Astrocyte of the cerebellum (primary cell): ENCODE measurements at regions not wholly inside any gene's neighbourhood (a gene's known extent, or its start where the extent isn't known, plus 50 kb on each side); places are given as distances from the start of the nearest gene placed in this dataset.

Experiments used
- DNase-seq: peaks from one replicate; pipeline ENCODE4 v3.0.0-alpha.2; 2011; ENCODE audit warnings: low read depth
- H3K4me3 ChIP-seq: 2 replicates; pipeline ENCODE4 v1.5.1; 2011; ENCODE audit warnings: mild to moderate bottlenecking, low read depth, low read length, moderate library complexity
- in situ Hi-C: cut with HindIII; loops from 2 replicates; pipeline ENCODE4 v1.10.0; 2017; ENCODE audit warnings: low sequenced_read_pairs
- TF ChIP-seq, protein P1 (sequence below): IDR thresholded peaks from 2 replicates; pipeline ENCODE4 v1.5.1; 2012; ENCODE audit warnings: low read length, low read depth, moderate library complexity, mild to moderate bottlenecking; ENCODE audit errors: missing control alignments

DNA sequence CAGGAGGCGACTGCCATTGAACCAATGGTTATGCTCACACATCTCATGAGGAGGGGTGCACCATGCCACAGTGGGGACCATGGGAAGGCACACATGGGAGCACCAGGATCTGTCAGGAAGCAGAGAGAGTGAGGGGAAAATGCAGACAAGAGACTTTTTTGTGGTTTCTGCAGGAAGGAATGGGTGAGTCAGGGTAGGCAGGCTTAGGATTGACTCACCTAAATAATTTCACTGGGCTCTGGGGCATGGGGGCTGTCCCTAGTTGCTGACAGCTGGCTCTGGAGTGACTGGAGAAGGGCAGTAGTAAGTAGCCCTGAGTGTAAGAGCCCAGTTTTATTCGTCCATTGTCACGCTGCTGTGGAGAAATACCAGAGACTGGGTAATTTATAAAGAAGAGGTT, 202.4 kb downstream of the AXIN2 start:
- peak; percentile 61 for DNase-seq
- in situ Hi-C loops = no loop called here
- TF ChIP-seq, protein P1, sequence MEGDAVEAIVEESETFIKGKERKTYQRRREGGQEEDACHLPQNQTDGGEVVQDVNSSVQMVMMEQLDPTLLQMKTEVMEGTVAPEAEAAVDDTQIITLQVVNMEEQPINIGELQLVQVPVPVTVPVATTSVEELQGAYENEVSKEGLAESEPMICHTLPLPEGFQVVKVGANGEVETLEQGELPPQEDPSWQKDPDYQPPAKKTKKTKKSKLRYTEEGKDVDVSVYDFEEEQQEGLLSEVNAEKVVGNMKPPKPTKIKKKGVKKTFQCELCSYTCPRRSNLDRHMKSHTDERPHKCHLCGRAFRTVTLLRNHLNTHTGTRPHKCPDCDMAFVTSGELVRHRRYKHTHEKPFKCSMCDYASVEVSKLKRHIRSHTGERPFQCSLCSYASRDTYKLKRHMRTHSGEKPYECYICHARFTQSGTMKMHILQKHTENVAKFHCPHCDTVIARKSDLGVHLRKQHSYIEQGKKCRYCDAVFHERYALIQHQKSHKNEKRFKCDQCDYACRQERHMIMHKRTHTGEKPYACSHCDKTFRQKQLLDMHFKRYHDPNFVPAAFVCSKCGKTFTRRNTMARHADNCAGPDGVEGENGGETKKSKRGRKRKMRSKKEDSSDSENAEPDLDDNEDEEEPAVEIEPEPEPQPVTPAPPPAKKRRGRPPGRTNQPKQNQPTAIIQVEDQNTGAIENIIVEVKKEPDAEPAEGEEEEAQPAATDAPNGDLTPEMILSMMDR = no peak
- H3K4me3 ChIP-seq = no peak overlapping the region

DNA sequence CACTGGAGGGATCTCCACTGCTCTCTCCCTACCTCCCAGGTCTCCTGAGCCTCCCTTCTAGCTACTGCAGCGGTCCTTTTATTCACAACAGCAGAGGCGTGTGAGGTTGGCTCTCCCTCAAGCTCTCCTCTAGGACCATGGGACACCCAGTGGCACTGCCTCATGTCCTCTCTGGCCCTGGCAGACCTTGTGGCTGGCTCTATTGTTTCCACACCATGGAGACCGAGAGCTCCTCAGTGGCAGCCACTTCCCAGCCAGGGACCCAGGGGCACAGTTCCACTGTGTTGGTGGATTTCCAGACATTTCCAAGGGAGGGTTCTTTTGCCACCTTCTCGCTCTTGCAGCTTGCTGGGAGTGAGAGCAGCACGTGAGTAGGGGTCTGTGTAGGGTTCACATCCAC, 204.9 kb downstream of the AXIN2 start:
- no peak overlapping the region for H3K4me3 ChIP-seq
- no peak for DNase-seq
- in situ Hi-C loops = no loop called here
- TF ChIP-seq, protein P1 = no peak

- DNase-seq = no peak
- in situ Hi-C loops = no loop called here
- H3K4me3 ChIP-seq = no peak overlapping the region
- TF ChIP-seq, protein P1 = no peak
These were observed 206.2 kb downstream of the AXIN2 start for GRCh38 chr17:65355246-65355645.

GRCh38 chr17:65349916-65350315, 211.5 kb downstream of the AXIN2 start:
- no peak overlapping the region for H3K4me3 ChIP-seq
- in situ Hi-C loops = no loop called here
- DNase-seq = no peak
- TF ChIP-seq, protein P1 = no peak

DNA sequence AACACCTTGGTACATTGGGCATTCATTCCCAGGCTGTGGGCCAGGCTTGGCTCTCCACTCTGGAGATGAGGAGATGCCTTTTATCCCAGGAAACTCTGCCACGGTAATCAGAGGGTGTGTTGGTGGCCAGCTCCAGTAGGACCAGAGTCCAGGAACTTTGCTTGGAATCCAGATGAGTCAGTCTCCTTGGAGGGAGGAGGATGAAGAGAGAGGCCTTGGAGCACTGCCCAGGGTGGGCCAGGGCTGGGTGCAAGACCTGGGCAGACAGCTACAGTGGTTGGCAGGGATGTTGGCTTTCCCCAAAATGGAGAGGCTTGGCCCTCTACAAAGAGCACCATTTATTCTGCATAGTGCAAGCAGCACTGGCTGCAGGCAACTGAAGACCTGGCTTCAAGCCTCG, 209.0 kb downstream of the RGS9 start:
- H3K4me3 ChIP-seq = no peak overlapping the region
- TF ChIP-seq, protein P1 = no peak
- in situ Hi-C loops = no loop called here
- no peak for DNase-seq

GRCh38 chr17:65345261-65346005, 208.3 kb downstream of the RGS9 start:
- TF ChIP-seq, protein P1 = no peak
- no peak overlapping the region for H3K4me3 ChIP-seq

More at GRCh38 chr17:65345261-65346005, 208.3 kb downstream of the RGS9 start:
- in situ Hi-C loops = no loop called here
- DNase-seq = peak; percentile 89
